ENCODE measurements at regions not wholly inside any gene's neighbourhood (a gene's known extent, or its start where the extent isn't known, plus 50 kb on each side); places are given as distances from the start of the nearest gene placed in this dataset.

DNA sequence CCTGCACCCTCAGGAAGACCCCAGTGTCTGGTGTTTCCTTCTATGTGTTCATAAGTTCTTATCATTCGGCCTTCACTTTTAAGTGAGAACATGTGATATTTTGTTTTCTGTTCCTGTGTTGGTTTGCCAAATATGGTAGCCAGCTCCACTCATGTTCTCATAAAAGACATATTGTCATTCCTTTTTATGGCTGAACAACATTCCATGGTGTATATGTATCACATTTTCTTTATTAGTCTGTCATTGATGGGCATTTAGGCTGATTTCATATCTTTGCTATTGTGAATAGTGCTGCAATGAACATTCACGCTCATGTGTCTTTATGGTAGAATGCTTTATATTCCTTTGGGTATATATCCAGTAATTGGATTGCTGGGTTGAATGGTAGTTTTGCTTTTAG lies 645.1 kb downstream of the SLC16A7 start (continued):
- TF ChIP-seq, protein P1, sequence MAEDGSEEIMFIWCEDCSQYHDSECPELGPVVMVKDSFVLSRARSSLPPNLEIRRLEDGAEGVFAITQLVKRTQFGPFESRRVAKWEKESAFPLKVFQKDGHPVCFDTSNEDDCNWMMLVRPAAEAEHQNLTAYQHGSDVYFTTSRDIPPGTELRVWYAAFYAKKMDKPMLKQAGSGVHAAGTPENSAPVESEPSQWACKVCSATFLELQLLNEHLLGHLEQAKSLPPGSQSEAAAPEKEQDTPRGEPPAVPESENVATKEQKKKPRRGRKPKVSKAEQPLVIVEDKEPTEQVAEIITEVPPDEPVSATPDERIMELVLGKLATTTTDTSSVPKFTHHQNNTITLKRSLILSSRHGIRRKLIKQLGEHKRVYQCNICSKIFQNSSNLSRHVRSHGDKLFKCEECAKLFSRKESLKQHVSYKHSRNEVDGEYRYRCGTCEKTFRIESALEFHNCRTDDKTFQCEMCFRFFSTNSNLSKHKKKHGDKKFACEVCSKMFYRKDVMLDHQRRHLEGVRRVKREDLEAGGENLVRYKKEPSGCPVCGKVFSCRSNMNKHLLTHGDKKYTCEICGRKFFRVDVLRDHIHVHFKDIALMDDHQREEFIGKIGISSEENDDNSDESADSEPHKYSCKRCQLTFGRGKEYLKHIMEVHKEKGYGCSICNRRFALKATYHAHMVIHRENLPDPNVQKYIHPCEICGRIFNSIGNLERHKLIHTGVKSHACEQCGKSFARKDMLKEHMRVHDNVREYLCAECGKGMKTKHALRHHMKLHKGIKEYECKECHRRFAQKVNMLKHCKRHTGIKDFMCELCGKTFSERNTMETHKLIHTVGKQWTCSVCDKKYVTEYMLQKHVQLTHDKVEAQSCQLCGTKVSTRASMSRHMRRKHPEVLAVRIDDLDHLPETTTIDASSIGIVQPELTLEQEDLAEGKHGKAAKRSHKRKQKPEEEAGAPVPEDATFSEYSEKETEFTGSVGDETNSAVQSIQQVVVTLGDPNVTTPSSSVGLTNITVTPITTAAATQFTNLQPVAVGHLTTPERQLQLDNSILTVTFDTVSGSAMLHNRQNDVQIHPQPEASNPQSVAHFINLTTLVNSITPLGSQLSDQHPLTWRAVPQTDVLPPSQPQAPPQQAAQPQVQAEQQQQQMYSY (CRISPR knock-in tag; IDR thresholded peaks at IDR 0.05): no peak
- TF ChIP-seq ZNF138 (CRISPR knock-in tag; conservative IDR thresholded peaks at IDR 0.05) (no peak), CREB1 (CRISPR knock-in tag; IDR thresholded peaks at IDR 0.05) (no peak), NR3C1 (CRISPR knock-in tag; conservative IDR thresholded peaks at IDR 0.05; ENCODE audit: low read depth) (no peak), ZNF121 (CRISPR knock-in tag; IDR thresholded peaks at IDR 0.05) (no peak), FOXJ3 (CRISPR knock-in tag; IDR thresholded peaks at IDR 0.05; ENCODE audit: borderline replicate concordance) (no peak)
- TF ChIP-seq, protein P2, sequence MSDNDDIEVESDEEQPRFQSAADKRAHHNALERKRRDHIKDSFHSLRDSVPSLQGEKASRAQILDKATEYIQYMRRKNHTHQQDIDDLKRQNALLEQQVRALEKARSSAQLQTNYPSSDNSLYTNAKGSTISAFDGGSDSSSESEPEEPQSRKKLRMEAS (CRISPR knock-in tag; IDR thresholded peaks at IDR 0.05): no peak

- Mint-ChIP-seq H3K4me1 (no peaks in the 10 kb centered on the region), H3K4me3 (no peak overlapping the region), H3K9me3 (no peaks in the 10 kb centered on the region), H3K27ac (no peak overlapping the region), H3K27me3 (ENCODE audit: low read depth) (no peaks in the 10 kb centered on the region), H3K36me3 (no peaks in the 10 kb centered on the region)
- POLR2A ChIA-PET: no interaction called here
- DNase-seq (ENCODE audit: low spot score): no peak
- CTCF ChIA-PET: no interaction called here
- no peak for ATAC-seq
- TF ChIP-seq ZNF396 (CRISPR knock-in tag; IDR thresholded peaks at IDR 0.05; ENCODE audit: borderline replicate concordance) (no peak), RELA (CRISPR knock-in tag; IDR thresholded peaks at IDR 0.05; ENCODE audit: borderline replicate concordance) (no peak), SOX15 (CRISPR knock-in tag; IDR thresholded peaks at IDR 0.05) (no peak), NR1H2 (CRISPR knock-in tag; IDR thresholded peaks at IDR 0.05) (no peak), FOXK1 (CRISPR knock-in tag; IDR thresholded peaks at IDR 0.05) (no peak), FOXJ3 (CRISPR knock-in tag; IDR thresholded peaks at IDR 0.05; ENCODE audit: borderline replicate concordance) (no peak), NR3C1 (CRISPR knock-in tag; conservative IDR thresholded peaks at IDR 0.05; ENCODE audit: low read depth) (no peak), ZBTB43 (CRISPR knock-in tag; IDR thresholded peaks at IDR 0.05) (no peak), ZNF671 (CRISPR knock-in tag; IDR thresholded peaks at IDR 0.05) (no peak), MXD4 (CRISPR knock-in tag; IDR thresholded peaks at IDR 0.05; ENCODE audit: borderline replicate concordance) (no peak), TEAD1 (CRISPR knock-in tag; IDR thresholded peaks at IDR 0.05) (no peak), PREB (CRISPR knock-in tag; IDR thresholded peaks at IDR 0.05; ENCODE audit: borderline replicate concordance) (no peak)
- TF ChIP-seq, protein P3, sequence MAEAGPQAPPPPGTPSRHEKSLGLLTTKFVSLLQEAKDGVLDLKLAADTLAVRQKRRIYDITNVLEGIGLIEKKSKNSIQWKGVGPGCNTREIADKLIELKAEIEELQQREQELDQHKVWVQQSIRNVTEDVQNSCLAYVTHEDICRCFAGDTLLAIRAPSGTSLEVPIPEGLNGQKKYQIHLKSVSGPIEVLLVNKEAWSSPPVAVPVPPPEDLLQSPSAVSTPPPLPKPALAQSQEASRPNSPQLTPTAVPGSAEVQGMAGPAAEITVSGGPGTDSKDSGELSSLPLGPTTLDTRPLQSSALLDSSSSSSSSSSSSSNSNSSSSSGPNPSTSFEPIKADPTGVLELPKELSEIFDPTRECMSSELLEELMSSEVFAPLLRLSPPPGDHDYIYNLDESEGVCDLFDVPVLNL (CRISPR knock-in tag; IDR thresholded peaks at IDR 0.05; ENCODE audit: borderline replicate concordance, low read depth): no peak
- TF ChIP-seq, protein P4, sequence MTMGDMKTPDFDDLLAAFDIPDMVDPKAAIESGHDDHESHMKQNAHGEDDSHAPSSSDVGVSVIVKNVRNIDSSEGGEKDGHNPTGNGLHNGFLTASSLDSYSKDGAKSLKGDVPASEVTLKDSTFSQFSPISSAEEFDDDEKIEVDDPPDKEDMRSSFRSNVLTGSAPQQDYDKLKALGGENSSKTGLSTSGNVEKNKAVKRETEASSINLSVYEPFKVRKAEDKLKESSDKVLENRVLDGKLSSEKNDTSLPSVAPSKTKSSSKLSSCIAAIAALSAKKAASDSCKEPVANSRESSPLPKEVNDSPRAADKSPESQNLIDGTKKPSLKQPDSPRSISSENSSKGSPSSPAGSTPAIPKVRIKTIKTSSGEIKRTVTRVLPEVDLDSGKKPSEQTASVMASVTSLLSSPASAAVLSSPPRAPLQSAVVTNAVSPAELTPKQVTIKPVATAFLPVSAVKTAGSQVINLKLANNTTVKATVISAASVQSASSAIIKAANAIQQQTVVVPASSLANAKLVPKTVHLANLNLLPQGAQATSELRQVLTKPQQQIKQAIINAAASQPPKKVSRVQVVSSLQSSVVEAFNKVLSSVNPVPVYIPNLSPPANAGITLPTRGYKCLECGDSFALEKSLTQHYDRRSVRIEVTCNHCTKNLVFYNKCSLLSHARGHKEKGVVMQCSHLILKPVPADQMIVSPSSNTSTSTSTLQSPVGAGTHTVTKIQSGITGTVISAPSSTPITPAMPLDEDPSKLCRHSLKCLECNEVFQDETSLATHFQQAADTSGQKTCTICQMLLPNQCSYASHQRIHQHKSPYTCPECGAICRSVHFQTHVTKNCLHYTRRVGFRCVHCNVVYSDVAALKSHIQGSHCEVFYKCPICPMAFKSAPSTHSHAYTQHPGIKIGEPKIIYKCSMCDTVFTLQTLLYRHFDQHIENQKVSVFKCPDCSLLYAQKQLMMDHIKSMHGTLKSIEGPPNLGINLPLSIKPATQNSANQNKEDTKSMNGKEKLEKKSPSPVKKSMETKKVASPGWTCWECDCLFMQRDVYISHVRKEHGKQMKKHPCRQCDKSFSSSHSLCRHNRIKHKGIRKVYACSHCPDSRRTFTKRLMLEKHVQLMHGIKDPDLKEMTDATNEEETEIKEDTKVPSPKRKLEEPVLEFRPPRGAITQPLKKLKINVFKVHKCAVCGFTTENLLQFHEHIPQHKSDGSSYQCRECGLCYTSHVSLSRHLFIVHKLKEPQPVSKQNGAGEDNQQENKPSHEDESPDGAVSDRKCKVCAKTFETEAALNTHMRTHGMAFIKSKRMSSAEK (CRISPR knock-in tag; IDR thresholded peaks at IDR 0.05; ENCODE audit: borderline replicate concordance): no peak
- TF ChIP-seq, protein P5, sequence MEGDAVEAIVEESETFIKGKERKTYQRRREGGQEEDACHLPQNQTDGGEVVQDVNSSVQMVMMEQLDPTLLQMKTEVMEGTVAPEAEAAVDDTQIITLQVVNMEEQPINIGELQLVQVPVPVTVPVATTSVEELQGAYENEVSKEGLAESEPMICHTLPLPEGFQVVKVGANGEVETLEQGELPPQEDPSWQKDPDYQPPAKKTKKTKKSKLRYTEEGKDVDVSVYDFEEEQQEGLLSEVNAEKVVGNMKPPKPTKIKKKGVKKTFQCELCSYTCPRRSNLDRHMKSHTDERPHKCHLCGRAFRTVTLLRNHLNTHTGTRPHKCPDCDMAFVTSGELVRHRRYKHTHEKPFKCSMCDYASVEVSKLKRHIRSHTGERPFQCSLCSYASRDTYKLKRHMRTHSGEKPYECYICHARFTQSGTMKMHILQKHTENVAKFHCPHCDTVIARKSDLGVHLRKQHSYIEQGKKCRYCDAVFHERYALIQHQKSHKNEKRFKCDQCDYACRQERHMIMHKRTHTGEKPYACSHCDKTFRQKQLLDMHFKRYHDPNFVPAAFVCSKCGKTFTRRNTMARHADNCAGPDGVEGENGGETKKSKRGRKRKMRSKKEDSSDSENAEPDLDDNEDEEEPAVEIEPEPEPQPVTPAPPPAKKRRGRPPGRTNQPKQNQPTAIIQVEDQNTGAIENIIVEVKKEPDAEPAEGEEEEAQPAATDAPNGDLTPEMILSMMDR (IDR thresholded peaks at IDR 0.05): no peak
Measured at GRCh38 chr12:60251091-60251490, 655.3 kb downstream of the SLC16A7 start.
